GM04503 (cell line): ENCODE measurements at regions not wholly inside any gene's neighbourhood (a gene's known extent, or its start where the extent isn't known, plus 50 kb on each side); places are given as distances from the start of the nearest gene placed in this dataset.

Experiments used
- DNase-seq: peaks from one replicate; pipeline ENCODE4 v3.0.0-alpha.2; 2012; ENCODE audit warnings: low read depth

DNA sequence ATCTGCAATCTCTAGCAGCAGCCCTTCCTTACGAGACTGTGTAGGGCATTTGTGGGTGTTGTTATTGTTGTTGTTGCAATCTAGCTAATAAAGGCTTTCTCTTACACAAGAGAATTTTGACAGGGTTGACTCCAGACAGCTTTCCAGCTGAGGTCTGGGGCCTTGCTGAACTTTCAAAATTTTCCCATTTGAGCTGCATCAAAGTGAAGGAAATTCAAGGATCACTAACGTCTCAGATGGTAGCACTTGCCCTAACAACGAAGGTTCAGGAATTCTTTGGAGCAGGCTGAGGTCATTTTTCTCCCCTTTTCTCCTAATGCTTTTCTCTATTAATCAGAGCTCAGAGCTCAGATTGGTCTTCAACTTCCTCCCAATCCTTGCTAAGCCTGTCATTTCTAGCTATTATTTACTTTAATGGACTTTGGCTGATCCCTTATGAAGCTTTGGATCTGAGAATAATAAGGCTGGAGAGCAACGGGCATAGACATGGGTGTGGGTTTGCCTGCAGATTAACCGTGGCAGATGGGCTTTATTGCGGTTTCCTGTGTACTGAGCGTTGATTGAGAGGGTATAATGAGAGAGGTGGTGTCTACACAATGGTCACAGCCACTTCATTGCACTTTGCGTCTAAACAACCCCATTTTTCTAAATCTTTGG, 614.0 kb upstream of the AGTR1 start:
- no peak for DNase-seq

DNA sequence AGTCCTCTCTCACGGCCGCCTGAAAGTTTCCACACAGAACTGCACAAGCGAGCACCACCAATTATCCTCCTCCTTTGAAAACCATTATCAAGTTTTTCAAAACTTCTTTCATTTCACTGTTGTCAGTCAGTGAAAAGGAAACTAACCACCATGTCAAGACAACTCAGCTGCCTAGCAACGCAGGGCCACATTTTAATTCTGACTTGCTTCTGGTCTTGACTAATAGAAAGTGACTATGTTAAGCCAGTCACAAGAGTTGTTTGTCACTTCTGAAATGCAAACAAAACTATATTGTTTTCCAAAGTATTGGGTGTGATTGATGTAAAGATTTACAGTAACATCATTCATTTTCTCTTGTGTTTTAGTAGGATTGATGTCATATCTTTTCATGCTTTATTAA, 612.8 kb upstream of the AGTR1 start:
- DNase-seq: no peak

DNA sequence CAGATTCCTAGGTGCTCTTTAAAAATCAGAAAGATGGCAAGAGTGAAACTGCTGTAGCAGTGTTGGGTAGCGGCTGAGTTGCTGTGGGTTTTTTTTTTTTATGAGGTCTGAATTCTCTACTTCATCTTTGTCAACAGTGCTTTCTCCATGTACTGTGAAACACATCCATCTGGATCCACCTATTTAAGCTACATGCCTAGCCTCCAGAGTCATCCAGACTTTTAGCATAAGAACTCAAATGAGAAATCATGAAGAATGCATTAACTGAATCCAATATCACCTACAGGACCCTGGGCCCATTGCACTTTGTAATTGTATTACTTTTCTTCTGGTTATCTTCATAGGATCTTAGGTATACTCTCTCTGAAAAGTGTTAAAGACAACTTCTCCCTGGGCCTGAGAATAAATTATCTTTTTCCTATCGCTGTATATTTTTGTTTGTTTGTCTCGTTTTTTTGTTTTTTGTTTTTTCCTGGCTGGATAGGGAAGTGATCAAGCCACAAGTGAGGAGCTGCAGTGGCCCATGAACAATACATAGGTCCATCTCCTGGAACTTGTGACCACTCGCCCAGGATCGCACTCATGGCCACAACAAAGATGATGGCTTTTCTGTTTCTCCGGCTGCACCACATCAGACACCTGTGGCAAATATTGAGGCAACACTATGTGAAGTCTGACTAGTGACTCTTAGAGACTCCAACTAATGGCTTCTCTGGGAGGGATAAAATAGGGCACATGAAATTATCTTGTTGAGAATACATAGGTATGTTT, 609.9 kb upstream of the AGTR1 start:
- no peak for DNase-seq

DNA sequence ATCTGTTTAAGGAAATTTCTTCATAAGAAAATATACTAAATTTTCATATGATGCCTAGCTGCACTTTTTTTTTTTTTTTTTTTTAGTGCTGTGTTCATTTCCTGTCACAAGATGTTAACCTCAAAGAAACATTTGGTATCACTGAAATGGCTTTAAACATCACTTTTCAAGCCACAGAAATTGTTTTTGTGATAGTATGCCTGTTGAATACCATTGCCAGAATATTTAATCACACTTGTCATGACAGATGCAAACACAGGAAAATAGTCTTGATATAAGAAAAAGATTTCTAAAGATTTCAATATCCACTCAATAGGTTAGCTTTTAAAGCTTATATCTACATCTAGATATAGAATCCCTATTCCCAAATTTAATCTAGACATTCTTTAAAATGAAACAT, 608.5 kb upstream of the AGTR1 start:
- no peak for DNase-seq

DNA sequence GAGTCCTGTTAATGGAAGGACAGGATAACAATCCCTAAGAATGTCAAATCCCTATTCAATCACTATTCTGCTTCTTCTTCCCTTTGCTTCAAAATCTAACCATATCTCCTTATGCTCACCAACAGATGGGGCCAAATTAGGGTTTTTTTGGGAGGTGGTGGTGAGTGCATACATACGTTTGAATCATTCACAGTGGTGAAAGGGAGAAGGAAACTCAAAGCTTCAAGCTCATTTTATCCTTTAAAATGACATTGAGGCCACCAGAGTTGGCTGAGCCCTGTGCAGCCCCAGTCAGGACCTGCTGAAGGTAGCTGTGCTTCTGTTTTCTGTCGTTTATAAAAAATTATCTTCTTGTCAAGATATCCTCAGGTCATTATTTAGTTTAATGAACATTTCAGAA, 607.5 kb upstream of the AGTR1 start:
- DNase-seq: no peak

DNA sequence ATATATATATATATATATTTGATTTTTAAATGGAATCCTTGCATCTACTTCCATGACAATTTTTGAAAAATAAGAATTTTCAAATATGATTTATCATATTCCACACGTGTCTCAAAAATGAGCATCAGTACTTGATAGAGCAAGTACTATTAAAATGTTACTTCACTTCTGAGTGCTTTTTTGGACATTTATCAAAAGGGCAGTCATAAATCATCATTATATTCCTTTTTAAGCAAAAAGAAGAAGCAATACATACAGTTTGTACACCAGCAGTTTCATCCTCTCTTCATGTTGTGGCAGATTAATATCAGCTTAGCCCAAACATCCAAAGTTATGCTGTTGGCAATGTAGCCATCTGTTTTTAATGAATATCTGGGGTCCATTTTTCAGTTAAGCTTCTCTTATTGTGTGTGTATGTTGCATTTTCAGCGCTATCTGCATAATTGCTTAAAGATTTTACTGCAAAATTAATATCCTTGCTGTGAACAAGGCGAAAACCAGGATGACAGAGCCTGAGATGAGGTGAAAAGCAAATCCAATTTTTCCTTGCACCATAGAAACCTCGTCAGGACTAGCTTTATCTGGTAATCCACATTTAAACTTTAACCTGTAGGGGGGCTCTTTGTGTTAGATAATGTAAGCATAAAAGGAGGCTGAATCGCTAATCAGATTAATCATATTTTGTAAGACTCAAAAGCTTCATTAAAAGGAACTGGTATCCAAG, 604.9 kb upstream of the AGTR1 start:
- no peak for DNase-seq

DNA sequence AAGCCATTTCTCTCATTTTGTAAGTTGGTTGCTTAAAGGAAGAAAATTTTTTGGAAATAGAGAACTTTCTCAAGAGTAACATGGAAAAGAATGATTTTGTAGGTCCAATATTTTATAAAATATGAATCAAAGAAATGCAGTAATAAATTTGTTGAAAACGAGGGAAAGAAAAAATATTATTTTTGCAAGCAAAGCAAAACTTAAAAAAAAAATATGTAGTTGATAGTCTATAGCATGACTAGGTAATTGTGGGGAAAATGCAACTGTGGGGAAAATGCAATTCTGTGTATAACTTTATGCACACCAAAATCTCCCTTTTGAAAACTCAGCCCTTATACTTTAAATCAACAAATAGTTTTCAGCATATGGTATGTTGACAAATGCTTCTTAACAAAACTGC, 604.0 kb upstream of the AGTR1 start:
- no peak for DNase-seq

DNA sequence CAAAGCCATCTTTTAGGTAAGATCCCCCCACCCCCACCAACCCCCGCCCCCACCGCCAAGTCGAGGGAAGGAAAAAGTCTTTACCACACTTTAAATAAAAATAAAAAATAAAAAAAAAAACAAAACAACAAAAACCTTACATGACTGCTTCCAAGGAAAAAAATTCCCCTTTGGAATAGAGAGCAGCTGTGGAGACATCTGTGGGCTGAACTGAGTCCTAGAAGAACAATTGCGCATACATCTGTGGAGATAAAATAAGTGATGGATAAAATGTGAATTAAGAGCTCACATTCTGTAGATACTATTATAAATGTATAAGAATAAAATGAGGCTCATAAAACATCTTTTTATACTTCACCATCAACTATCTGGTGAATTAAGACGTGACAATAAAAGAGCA, 601.7 kb upstream of the AGTR1 start:
- no peak for DNase-seq

DNA sequence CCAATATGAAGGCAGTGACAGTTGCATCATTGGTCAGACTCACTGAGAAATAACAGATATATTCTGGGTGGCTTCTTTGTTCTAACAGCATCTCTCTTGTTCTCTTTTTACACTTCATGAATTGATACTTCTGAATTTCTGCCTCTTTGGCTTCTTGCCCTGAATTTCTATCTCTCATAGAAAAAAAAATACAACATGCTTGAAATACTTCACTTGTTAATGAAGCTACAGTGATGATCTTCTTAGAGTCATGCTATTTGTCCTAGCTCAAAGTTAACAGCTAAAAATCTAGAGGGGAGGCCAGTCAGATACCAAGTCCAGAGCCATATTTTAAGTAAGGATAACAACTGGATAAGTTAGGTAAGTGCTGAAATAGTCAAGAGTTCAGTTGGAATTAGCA, 597.2 kb upstream of the AGTR1 start:
- DNase-seq: no peak

DNA sequence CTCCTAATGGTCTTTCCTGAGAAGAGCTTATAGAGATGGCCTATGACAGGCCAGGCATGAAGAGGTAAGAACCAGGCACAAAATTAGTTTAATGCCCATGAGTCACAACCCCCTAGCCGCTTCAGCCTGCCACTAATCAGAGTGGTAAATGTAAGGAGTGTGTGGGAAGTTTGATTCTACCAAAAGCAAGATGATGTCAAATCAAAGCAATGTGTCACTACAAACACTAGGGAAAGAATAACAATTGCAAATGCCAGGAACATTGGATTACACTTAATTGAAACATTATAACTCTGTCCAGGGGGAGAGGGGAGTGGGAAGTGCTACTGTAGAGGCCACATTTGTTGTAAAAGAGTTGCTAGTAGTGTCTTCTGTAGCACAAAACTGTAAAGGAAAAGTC, 596.6 kb upstream of the AGTR1 start:
- DNase-seq: no peak

DNA sequence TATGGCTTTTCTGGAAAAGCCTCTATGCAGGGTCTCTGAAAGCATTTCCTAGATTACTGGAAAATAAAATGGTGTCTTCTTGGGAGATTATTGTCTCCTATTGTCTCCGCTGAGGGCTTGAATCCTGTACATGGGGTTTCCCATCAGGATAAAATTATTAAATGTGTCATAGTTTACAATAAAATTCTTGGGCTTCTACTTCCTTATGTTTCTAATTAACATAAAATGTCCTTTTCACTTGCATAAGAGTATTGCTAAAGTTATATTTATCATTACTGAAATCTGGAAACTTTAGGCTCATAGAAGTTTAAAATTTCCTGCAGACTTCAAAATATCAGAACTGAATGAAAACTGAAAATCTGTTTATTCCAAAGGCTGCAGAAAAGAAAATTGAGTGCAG, 595.5 kb upstream of the AGTR1 start:
- no peak for DNase-seq

DNA sequence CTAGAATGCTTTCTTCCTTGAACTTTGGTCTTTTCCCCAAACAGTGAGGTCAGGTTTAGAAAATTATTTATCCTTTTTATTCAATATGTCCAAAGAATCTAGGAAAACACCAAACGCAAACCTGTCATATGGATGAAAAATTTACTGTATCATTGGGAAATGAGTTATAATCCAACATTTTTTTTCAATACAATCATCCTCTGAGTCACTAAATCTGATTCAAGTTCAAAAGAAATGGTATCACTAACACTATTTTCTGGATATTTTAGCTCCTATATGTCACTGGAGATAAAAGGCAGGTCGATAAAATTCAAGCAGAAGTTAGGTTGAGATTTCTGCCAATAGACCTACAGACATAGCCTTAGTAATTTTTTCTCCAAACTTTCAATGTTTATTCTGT, 591.6 kb upstream of the AGTR1 start:
- no peak for DNase-seq

DNA sequence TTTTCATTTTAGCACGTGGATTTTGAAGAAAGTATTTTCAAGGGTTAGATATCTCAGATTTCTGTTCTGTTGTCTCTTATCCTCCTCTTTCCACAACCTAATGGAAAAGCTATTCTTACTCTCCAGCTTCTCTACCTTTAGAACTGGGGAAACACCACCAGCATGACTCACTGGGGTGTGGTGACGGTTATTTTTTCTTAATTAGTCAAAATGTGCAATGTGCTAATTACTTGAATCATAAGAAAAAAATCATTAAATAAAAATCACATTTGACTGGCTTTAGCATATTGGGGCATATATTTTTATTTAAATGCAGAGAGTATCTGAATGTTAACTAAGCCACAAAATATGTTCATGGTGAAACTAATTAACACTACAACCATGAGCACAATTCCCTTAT, 570.7 kb upstream of the AGTR1 start:
- no peak for DNase-seq

DNA sequence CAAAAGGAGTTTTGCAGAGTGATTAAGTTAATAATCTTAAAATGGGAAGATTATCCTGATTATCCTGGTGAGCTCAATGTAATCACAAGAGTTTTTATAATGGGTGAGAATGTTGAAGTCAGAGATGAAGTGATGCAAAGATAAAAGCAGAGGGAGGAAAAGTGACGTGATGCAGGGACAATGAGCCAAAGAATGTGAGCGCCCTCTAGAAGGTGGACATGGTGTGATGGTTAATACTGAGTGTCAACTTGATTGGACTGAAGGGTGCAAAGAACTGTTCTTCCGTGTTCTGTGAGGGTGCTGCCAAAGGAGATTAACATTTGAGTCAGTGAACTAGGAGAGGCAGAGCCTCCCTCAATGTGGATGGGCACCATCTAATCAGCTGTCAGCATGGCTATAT, 569.6 kb upstream of the AGTR1 start:
- DNase-seq: no peak

DNA sequence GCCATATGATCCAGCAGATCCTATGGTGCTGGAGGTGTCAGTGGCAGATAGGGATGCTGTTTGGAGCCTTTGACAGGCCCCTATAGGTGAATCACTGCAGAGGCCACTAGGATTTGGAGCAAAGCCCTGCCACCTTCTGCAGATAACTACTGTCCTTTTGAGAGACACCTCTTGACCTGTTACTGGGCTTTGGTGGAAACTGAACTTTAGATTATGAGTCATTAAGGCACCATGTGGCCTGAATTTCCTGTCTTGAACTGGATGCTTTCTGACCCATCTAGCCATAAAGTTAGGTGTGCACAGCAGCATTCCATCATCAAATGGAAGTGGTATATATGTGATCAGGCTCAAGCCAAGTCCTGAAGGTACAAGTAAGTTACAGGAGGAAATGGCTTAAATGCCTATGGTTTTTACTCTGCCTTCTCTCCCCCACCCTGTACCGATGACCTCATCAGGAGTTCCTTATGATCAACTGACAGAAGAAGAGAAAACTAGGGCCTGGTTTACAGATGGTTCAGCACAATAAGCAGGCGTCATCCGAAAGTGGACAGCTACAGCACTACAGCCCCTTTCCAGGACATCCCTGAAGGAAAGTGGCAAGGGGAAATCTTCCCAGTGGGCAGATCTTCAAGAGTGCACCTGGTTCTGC, 565.6 kb upstream of the AGTR1 start:
- no peak for DNase-seq

DNA sequence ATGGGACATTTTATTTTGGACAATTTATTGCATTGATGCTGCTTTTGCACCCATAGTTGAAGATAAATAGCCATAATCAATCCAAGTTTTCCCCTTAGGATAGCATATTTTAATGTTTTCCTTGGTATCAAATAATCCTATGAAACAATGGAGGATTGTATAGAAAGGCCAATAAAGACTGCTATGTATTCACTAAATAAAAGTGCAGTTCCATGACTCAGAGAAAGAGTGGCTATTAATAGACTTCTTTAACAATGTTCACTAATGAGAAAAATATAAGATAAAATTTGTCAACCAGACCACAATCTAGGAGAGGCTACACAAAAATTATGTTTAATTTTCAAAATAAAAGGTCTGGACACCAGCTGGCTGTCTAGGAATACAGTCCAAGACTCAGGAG, 560.9 kb upstream of the AGTR1 start:
- DNase-seq: no peak

DNA sequence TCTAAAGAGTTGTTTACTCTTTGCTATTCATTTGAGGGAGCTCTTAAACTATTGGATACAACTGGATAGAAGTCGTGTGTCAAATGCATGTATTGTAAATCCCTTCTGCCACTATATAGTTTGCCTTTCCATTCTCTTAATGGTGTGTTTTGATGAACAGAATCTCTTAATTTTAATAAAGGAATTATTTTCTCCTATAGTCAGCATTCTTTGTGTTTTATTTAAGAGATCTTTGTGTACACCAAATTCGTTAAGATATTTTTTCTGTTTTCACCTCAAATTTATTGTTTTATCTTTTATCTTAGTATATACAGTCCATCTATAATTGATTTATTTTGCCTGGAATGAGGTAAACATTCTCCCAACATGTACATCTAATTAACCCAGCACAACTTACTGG, 551.5 kb upstream of the AGTR1 start:
- no peak for DNase-seq

DNA sequence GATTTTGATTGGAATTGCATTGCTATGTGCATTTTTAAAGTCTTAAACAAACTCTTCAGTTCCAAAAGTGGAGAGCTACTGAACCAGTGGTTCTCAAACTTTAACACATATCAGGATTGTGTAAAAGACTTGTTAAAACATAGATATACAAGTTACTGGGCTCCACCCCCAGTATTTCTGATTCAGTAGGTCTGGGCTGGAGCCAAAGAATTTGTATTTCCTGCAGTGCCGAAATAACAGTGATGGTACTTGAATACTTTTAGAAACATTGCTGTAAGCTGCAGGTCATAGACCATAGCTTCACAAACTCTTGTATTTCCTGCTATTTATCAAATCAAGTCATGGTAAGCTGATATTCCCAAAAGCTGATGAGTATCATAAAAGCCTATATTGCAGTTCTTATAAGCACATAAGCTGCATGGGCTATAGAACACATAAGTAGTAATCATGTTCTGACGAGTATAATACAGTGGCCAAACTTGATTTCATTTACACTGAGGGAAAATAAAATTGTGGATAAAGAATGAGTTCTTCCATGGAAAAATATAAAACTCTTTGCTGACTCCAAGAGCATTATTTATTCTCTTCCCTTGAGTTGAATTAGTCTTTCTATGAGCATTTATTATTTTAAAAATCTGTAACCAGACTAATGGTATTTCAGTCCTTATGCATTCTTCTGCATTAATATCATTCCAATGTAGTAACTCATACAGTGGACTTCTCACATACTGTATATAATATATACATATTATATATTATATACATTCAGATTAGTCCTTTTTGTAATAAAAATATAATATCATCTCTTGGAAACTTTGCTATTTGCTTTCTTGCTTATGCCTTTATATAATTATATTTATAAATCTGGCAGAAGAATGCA, 550.5 kb upstream of the AGTR1 start:
- peak; percentile 20 for DNase-seq

DNA sequence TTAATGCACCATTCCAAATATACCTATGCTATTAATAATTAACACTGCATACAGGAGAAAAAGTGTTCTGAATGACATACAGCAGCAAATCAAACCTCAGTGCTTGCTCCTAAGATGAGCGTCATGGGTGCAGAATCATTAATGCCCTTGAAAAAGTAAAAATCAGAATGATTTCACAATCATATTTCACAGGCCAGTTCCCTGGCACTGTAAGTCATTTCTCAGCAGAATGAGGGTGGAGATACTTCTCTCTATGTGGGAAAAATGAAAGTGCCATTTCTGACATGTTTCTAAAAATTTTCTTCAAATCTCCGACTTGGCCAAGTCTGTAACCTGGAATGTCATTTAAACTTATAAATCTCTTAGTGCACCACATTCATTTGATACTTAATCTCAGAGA, 549.8 kb upstream of the AGTR1 start:
- no peak for DNase-seq

DNA sequence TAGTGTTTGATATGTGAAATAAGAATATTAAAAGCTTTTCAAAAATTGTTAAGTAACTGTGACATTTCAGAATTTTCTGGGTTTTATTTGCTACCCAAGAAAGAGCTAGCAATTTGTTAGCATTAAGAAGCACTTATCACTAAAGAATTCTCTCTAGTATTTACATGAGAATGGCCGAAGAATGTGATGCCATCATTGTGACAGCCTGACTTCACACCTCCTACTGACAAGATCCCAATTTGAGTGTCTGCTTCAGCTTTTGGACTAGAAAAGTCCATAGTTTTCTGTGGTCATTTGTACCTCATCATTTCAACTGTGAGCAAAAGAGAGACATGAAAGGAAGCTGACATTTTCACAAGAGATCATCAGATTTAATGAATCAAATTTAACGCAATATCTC, 548.1 kb upstream of the AGTR1 start:
- no peak for DNase-seq

DNA sequence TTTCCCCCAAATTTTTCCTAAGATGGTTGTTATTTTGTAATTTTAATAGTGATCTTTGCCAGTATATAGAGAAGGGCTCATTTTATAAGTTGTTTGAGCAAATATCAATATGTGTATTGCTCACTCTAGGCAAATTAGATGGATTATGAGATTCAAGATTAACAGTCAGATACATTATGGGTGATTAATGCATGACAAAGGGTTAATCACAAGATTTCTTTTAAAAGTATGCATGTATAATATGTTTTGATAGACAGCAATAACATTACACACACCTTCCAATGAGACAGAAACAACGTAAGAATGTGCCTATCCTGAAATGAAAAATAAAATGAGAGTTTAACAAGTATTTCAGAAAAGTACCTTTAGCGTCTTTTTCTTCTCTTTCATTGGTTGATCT, 547.6 kb upstream of the AGTR1 start:
- DNase-seq: no peak

DNA sequence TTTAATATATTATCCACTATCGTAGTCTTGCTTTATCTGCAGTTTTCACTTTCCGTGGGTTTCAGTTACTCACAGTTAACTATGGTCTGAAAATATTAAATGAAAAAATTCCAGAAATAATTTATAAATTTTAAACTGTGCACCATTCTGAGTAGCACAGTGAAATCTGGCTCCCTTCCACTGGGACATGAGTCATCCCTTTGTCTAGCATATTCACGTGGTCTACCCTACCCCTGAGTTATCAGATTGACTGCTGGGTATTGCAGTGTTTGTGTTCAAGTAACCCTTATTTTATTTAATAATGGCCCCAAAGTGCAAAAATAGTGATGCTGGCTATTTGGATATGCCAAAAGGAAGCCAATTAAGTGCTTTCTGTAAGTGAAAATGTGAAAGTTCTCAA, 539.5 kb upstream of the AGTR1 start:
- DNase-seq: no peak
